Adrenal gland (tissue), 5 donors: ENCODE measurements at regions not wholly inside any gene's neighbourhood (a gene's known extent, or its start where the extent isn't known, plus 50 kb on each side); places are given as distances from the start of the nearest gene placed in this dataset.

Source experiments
- POLR2A ChIP-seq, 2 donors: fragments of 450-650 bp; IDR thresholded peaks; one replicate each; pipeline ENCODE4 v1.6.1; 2017; ENCODE audit warnings: antibody characterized with exemption in 2 of 2, mild to moderate bottlenecking in 2 of 2, moderate library complexity in 1 of 2
- TF ChIP-seq, protein P1 (sequence below), 6 experiments: fragments of 450-650 bp in 4 of 6; fragments of 200-600 bp in 2 of 6; sonication (generic) in 1 of 6; IDR thresholded peaks; 1 replicate in 5 of 6; 2 replicates in 1 of 6; pipeline versions ENCODE4 v1.5.1 to v1.8.0; 2016 to 2021; ENCODE audit warnings: antibody characterized with exemption in 6 of 6, mild to moderate bottlenecking in 2 of 6, moderate library complexity in 1 of 6
- donor health status: DM: no; HTN: no; CAD: no.

DNA sequence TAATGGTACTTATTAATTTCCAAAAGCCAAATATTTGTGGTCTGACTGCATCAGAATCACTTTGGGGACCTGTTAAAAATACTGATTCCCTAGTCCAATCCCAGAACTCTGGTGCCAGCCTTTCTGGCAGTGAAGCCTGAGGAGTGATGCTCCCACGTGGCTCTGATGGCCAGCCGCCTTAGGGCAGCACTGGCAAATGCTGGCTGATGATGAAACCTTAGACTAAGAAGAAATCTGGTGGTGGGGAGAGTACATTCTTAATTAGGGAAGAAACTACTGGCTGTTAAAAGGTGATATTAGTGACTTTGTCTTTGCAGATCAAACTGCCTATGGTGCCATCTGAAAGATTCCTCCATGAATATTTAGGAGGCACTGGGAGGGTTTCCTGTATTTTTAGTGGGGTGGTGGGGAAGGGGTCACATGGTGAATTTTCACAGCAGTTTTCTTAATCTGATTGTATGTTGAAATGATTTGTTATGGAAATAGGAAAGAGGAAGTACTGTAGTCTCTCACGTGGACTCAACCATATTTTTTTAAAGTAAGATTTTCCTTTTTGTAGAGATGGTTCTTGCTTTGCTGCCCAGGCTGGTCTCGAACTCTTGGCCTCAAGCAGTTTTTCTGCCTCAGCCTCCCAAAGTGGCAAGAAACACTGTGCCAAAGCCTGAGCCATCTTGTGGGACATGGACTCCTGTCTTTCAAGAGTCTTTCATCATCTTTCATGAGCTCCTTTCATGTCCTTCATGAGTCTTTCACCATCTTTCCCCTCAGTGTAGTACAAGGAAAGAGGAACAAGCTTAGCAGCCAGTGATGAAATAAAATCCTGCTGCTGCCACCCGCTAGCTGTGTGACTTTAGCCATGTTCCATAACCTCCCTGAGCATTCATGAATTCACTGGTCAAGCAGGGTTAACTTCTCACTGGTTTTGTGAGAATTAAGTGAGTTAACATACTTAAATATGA, 90.8 kb downstream of the ZNF330 start:
- TF ChIP-seq, protein P1, sequence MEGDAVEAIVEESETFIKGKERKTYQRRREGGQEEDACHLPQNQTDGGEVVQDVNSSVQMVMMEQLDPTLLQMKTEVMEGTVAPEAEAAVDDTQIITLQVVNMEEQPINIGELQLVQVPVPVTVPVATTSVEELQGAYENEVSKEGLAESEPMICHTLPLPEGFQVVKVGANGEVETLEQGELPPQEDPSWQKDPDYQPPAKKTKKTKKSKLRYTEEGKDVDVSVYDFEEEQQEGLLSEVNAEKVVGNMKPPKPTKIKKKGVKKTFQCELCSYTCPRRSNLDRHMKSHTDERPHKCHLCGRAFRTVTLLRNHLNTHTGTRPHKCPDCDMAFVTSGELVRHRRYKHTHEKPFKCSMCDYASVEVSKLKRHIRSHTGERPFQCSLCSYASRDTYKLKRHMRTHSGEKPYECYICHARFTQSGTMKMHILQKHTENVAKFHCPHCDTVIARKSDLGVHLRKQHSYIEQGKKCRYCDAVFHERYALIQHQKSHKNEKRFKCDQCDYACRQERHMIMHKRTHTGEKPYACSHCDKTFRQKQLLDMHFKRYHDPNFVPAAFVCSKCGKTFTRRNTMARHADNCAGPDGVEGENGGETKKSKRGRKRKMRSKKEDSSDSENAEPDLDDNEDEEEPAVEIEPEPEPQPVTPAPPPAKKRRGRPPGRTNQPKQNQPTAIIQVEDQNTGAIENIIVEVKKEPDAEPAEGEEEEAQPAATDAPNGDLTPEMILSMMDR (IDR thresholded peaks at IDR 0.05), result no peak
- TF ChIP-seq POLR2A (IDR thresholded peaks at IDR 0.05), result no peak
